HEK293 (cell line): ENCODE measurements at regions not wholly inside any gene's neighbourhood (a gene's known extent, or its start where the extent isn't known, plus 50 kb on each side); places are given as distances from the start of the nearest gene placed in this dataset.

Source experiments
- CTCF ChIA-PET: fragments of 350-600 bp; formaldehyde crosslinking; extraction: SDS; loops from one replicate; lab custom pipeline; 2021; ENCODE audit warnings: antibody characterized with exemption; lab: Yijun Ruan, JAX
- POLR2A ChIA-PET: fragments of 300-600 bp; formaldehyde crosslinking; extraction: SDS; loops from one replicate; lab custom pipeline; 2020; ENCODE audit warnings: antibody characterized with exemption, inconsistent platforms; lab: Yijun Ruan, JAX
- H3K27ac ChIP-seq: fragments of 200-500 bp; sonication (Bioruptor generic); 2 replicates; pipeline ENCODE4 v1.5.1; 2014; ENCODE audit warnings: low read depth, low read length, control low read depth, inconsistent platforms; ENCODE audit errors: extremely low read depth
- H3K36me3 ChIP-seq, 2 experiments: fragments of 200-500 bp in 1 of 2; sonication (Bioruptor generic) in 1 of 2; 1 replicate in 1 of 2; 2 replicates in 1 of 2; pipeline ENCODE4 v1.5.1; 2014 to 2017; ENCODE audit warnings: inconsistent platforms in 2 of 2, low read length in 2 of 2; ENCODE audit not compliant: control insufficient read depth in 2 of 2, insufficient read depth in 1 of 2
- H3K4me1 ChIP-seq: fragments of 200-500 bp; sonication (Bioruptor generic); 2 replicates; pipeline ENCODE4 v1.5.1; 2014; ENCODE audit warnings: mild to moderate bottlenecking, low read length, inconsistent platforms; ENCODE audit not compliant: control insufficient read depth, insufficient read depth
- H3K4me3 ChIP-seq: 2 replicates; pipeline ENCODE4 v1.5.1; 2011; ENCODE audit warnings: low read depth, mild to moderate bottlenecking, control low read depth, low read length, moderate library complexity
- H3K9me3 ChIP-seq: fragments of 200-500 bp; sonication (Bioruptor generic); 2 replicates; pipeline ENCODE4 v1.5.1; 2014; ENCODE audit warnings: low read depth, low read length, inconsistent platforms; ENCODE audit not compliant: control insufficient read depth, insufficient read depth
- AEBP2 ChIP-seq: fragments of 450-650 bp; formaldehyde crosslinking; IDR thresholded peaks from 2 replicates; pipeline ENCODE4 v1.5.1; 2016; ENCODE audit warnings: missing biosample characterization, missing genetic modification characterization, borderline replicate concordance
- ATF2 ChIP-seq: fragments of 450-650 bp; formaldehyde crosslinking; IDR thresholded peaks from 2 replicates; pipeline ENCODE4 v1.5.1; 2016; ENCODE audit warnings: missing biosample characterization, missing genetic modification characterization, low read depth
- FEZF1 ChIP-seq: fragments of 450-650 bp; formaldehyde crosslinking; IDR thresholded peaks from 2 replicates; pipeline ENCODE4 v1.5.1; 2016; ENCODE audit warnings: missing biosample characterization, missing genetic modification characterization
- GFI1B ChIP-seq: fragments of 450-650 bp; formaldehyde crosslinking; IDR thresholded peaks from 2 replicates; pipeline ENCODE4 v1.5.1; 2016; ENCODE audit warnings: missing biosample characterization, missing genetic modification characterization
- GLIS1 ChIP-seq: fragments of 450-650 bp; formaldehyde crosslinking; IDR thresholded peaks from 2 replicates; pipeline ENCODE4 v1.5.1; 2016; ENCODE audit warnings: missing biosample characterization, missing genetic modification characterization
- KLF8 ChIP-seq: fragments of 450-650 bp; formaldehyde crosslinking; IDR thresholded peaks from 2 replicates; pipeline ENCODE4 v1.5.1; 2016; ENCODE audit warnings: missing biosample characterization, missing genetic modification characterization
- PRDM10 ChIP-seq: fragments of 450-650 bp; formaldehyde crosslinking; IDR thresholded peaks from 2 replicates; pipeline ENCODE4 v1.5.1; 2016; ENCODE audit warnings: missing biosample characterization, missing genetic modification characterization
- SCRT2 ChIP-seq: fragments of 450-650 bp; formaldehyde crosslinking; IDR thresholded peaks from 2 replicates; pipeline ENCODE4 v1.5.1; 2016; ENCODE audit warnings: missing biosample characterization, missing genetic modification characterization
- SP7 ChIP-seq: fragments of 450-650 bp; formaldehyde crosslinking; IDR thresholded peaks from 2 replicates; pipeline ENCODE4 v1.5.1; 2016; ENCODE audit warnings: missing biosample characterization, missing genetic modification characterization
- TCF7L2 ChIP-seq: IDR thresholded peaks from 2 replicates; pipeline ENCODE4 v1.6.1; 2011; ENCODE audit warnings: low read depth, mild to moderate bottlenecking, inconsistent platforms, low read length, moderate library complexity, borderline replicate concordance
- ZFP69B ChIP-seq: fragments of 450-650 bp; formaldehyde crosslinking; IDR thresholded peaks from 2 replicates; pipeline ENCODE4 v1.5.1; 2016; ENCODE audit warnings: missing biosample characterization, missing genetic modification characterization
- ZNF121 ChIP-seq: fragments of 450-650 bp; formaldehyde crosslinking; IDR thresholded peaks from 2 replicates; pipeline ENCODE4 v1.5.1; 2016; ENCODE audit warnings: missing biosample characterization, missing genetic modification characterization
- ZNF138 ChIP-seq: fragments of 450-650 bp; formaldehyde crosslinking; IDR thresholded peaks from 2 replicates; pipeline ENCODE4 v1.5.1; 2016; ENCODE audit warnings: missing biosample characterization, missing genetic modification characterization, borderline replicate concordance
- ZNF169 ChIP-seq: fragments of 450-650 bp; formaldehyde crosslinking; IDR thresholded peaks from 2 replicates; pipeline ENCODE4 v1.5.1; 2016; ENCODE audit warnings: missing biosample characterization, missing genetic modification characterization
- ZNF221 ChIP-seq: fragments of 450-650 bp; formaldehyde crosslinking; IDR thresholded peaks from 2 replicates; pipeline ENCODE4 v1.5.1; 2017; ENCODE audit warnings: missing biosample characterization, missing genetic modification characterization, borderline replicate concordance
- ZNF23 ChIP-seq: fragments of 450-650 bp; formaldehyde crosslinking; IDR thresholded peaks from 2 replicates; pipeline ENCODE4 v1.5.1; 2016; ENCODE audit warnings: missing biosample characterization, missing genetic modification characterization, borderline replicate concordance
- ZNF302 ChIP-seq: fragments of 450-650 bp; formaldehyde crosslinking; IDR thresholded peaks from 2 replicates; pipeline ENCODE4 v1.5.1; 2016; ENCODE audit warnings: missing biosample characterization, missing genetic modification characterization, low read depth
- ZNF324 ChIP-seq: fragments of 450-650 bp; formaldehyde crosslinking; IDR thresholded peaks from 2 replicates; pipeline ENCODE4 v1.5.1; 2016; ENCODE audit warnings: missing biosample characterization, missing genetic modification characterization
- ZNF341 ChIP-seq: fragments of 450-650 bp; formaldehyde crosslinking; IDR thresholded peaks from 2 replicates; pipeline ENCODE4; 2016; ENCODE audit warnings: low read depth, missing biosample characterization, missing genetic modification characterization
- ZNF394 ChIP-seq: fragments of 450-650 bp; formaldehyde crosslinking; IDR thresholded peaks from 2 replicates; pipeline ENCODE4 v1.5.1; 2016; ENCODE audit warnings: missing biosample characterization, missing genetic modification characterization, mild to moderate bottlenecking, moderate library complexity, borderline replicate concordance
- ZNF48 ChIP-seq: fragments of 450-650 bp; formaldehyde crosslinking; IDR thresholded peaks from 2 replicates; pipeline ENCODE4 v1.5.1; 2016; ENCODE audit warnings: missing biosample characterization, missing genetic modification characterization
- ZNF510 ChIP-seq: fragments of 450-650 bp; formaldehyde crosslinking; IDR thresholded peaks from 2 replicates; pipeline ENCODE4 v1.5.1; 2018; ENCODE audit warnings: mild to moderate bottlenecking, missing genetic modification characterization, missing biosample characterization; ENCODE audit not compliant: insufficient replicate concordance
- ZNF513 ChIP-seq: fragments of 450-650 bp; IDR thresholded peaks from 2 replicates; pipeline ENCODE4 v1.5.1; 2018; ENCODE audit warnings: missing biosample characterization, missing genetic modification characterization
- ZSCAN5A ChIP-seq: fragments of 450-650 bp; formaldehyde crosslinking; IDR thresholded peaks from 2 replicates; pipeline ENCODE4 v1.5.1; 2016; ENCODE audit warnings: missing biosample characterization, missing genetic modification characterization

- no peak for TF ChIP-seq ZNF324
- no peak for TF ChIP-seq TCF7L2
- TF ChIP-seq AEBP2 (tag by site-specific recombination): no peak
- no peak for TF ChIP-seq ZNF302 (tag by site-specific recombination)
- TF ChIP-seq ZNF341 (tag by site-specific recombination): no peak
- no peak for TF ChIP-seq ZSCAN5A
- TF ChIP-seq FEZF1 (tag by site-specific recombination): no peak
- no peak for TF ChIP-seq ZNF169 (tag by site-specific recombination)
- no peak for TF ChIP-seq KLF8 (tag by site-specific recombination)
- no peak for TF ChIP-seq ZNF23 (tag by site-specific recombination)
- TF ChIP-seq, all 188 proteins: peak for 0
- Histone ChIP-seq H3K4me1 (no peaks in the 10 kb centered on the region), H3K36me3 (no peaks in the 10 kb centered on the region), H3K9me3 (no peaks in the 10 kb centered on the region), H3K27ac (no peak overlapping the region), H3K4me3 (no peak overlapping the region)
- CTCF ChIA-PET: no interaction called here
- POLR2A ChIA-PET: no interaction called here
Observed at GRCh38 chr7:17071866-17072265, 190.1 kb upstream of the AGR3 start.

- POLR2A ChIA-PET: no interaction called here
- CTCF ChIA-PET: interaction anchor here (1.3 kb wide), 1 partner anchor 13 kb away, joined by 3 read pairs; no protein-coding TSS in a partner anchor
- H3K4me1 ChIP-seq: no peaks in the 10 kb centered on the region
- TF ChIP-seq ZNF138 (tag by site-specific recombination) (no peak), SP7 (tag by site-specific recombination) (no peak), GFI1B (tag by site-specific recombination) (no peak), ZNF394 (tag by site-specific recombination) (no peak), GLIS1 (tag by site-specific recombination) (no peak), ZNF221 (no peak), ZNF513 (tag by site-specific recombination) (no peak), PRDM10 (tag by site-specific recombination) (no peak), ZFP69B (no peak), ATF2 (tag by site-specific recombination) (no peak), SCRT2 (tag by site-specific recombination) (no peak), ZNF121 (no peak), ZNF510 (tag by site-specific recombination) (no peak), ZNF48 (tag by site-specific recombination) (no peak)
- no peak overlapping the region for H3K27ac ChIP-seq
- no peak overlapping the region for H3K4me3 ChIP-seq
- H3K9me3 ChIP-seq: no peaks in the 10 kb centered on the region
- no peaks in the 10 kb centered on the region for H3K36me3 ChIP-seq
Observed at GRCh38 chr7:17075601-17076255, 193.9 kb upstream of the AGR3 start.
